ENCODE measurements at regions not wholly inside any gene's neighbourhood (a gene's known extent, or its start where the extent isn't known, plus 50 kb on each side); places are given as distances from the start of the nearest gene placed in this dataset.

- Histone ChIP-seq H2AFZ (replicated peaks; ENCODE audit: low read length, poor library complexity) (no peak overlapping the region), H3K9me3 (ENCODE audit: control insufficient read depth, insufficient read depth, low read length) (peaks cover 4% of the 10 kb centered on the region; the same call in 1 of the 2 replicates), H4K5ac (ENCODE audit: low read depth, low read length) (no peak overlapping the region), H2AK9ac (replicated peaks; ENCODE audit: low read depth, low read length, poor library complexity) (no peak overlapping the region), H2BK120ac (ENCODE audit: low read depth, low read length) (no peak overlapping the region), H2BK20ac (ENCODE audit: low read depth, low read length) (no peak overlapping the region), H3K56ac (ENCODE audit: extremely low read depth, insufficient read depth, low read length) (no peak overlapping the region), H4K8ac (ENCODE audit: low read depth in 2 of 2, low read length in 2 of 2) (no peak overlapping the region), H3K4me2 (ENCODE audit: low read depth, low read length) (no peak overlapping the region), H3K4me3 (ENCODE audit: insufficient read depth, low read depth, low read length) (no peak overlapping the region), H3K9ac (ENCODE audit: low read depth, low read length) (no peak overlapping the region), H3K14ac (replicated peaks; ENCODE audit: low read depth, low read length) (no peak overlapping the region), H2AK5ac (ENCODE audit: low read depth, low read length) (no peak overlapping the region), H3K4ac (ENCODE audit: low read depth, low read length) (no peak overlapping the region), H3K27me3 (ENCODE audit: control insufficient read depth, insufficient read depth, low read length) (no peaks in the 10 kb centered on the region), H2BK5ac (ENCODE audit: low read depth, low read length, poor library complexity, severe bottlenecking) (no peak overlapping the region), H3K18ac (ENCODE audit: low read depth, low read length) (no peak overlapping the region), H4K20me1 (ENCODE audit: insufficient read depth, low read length) (no peaks in the 10 kb centered on the region), H3K79me1 (ENCODE audit: low read depth in 1 of 2, low read length in 2 of 2) (no peaks in the 10 kb centered on the region), H3K36me3 (ENCODE audit: control insufficient read depth, insufficient read depth, low read length) (no peaks in the 10 kb centered on the region), H3K4me1 (ENCODE audit: control insufficient read depth, insufficient read depth, low read length) (no peaks in the 10 kb centered on the region), H3K9me1 (ENCODE audit: insufficient read depth, low read length) (no peaks in the 10 kb centered on the region), H4K91ac (ENCODE audit: insufficient read depth, low read depth, low read length) (no peak overlapping the region), H3K23ac (ENCODE audit: low read depth, low read length) (no peak overlapping the region), H2BK15ac (ENCODE audit: low read depth, low read length) (no peak overlapping the region), H3K27ac (ENCODE audit: insufficient read depth, low read length) (no peak overlapping the region)
- no peak for TF ChIP-seq POLR2A (IDR thresholded peaks at IDR 0.05; ENCODE audit: low read depth, low read length)
- TF ChIP-seq RAD21 (IDR thresholded peaks at IDR 0.05; ENCODE audit: low read length): no peak
- no peak for TF ChIP-seq SMC3 (IDR thresholded peaks at IDR 0.05; ENCODE audit: low read depth, low read length)
- TF ChIP-seq BHLHE40 (IDR thresholded peaks at IDR 0.05; ENCODE audit: low read depth, low read length): no peak
- no peak for TF ChIP-seq MXI1 (IDR thresholded peaks at IDR 0.05; ENCODE audit: borderline replicate concordance, low read depth, low read length)
- no peak for TF ChIP-seq CEBPB (IDR thresholded peaks at IDR 0.05; ENCODE audit: low read depth, low read length)
- TF ChIP-seq RCOR1 (IDR thresholded peaks at IDR 0.05; ENCODE audit: insufficient replicate concordance, low read length): no peak
- no peak for TF ChIP-seq RFX5 (IDR thresholded peaks at IDR 0.05; ENCODE audit: low read depth, low read length)
- no TSS peak for BruUV-seq (replicated peaks)
- DNase-seq: no peak
- dilution Hi-C loops (cut with HindIII; ENCODE audit: low sequenced_read_pairs, unreplicated experiment) (no loop called here), in situ Hi-C loops (cut with MboI; ENCODE audit: low sequenced_read_pairs) (no loop called here), intact Hi-C loops (cut with micrococcal nuclease) (no loop called here)
- ATAC-seq (ENCODE audit: low read depth): no peak
- WGBS, 2 experiments (ENCODE audit: extremely low coverage in 2 of 2, insufficient read length in 1 of 2): no CpG with 5 or more reads among the region's 4 CpGs
- POLR2A ChIA-PET (ENCODE audit: unreplicated experiment): no interaction called here
- CTCF ChIA-PET: no interaction called here
Measured at GRCh38 chr13:82766732-82767321, 1115.4 kb downstream of the SLITRK1 start.

Data from IMR-90 (cell line).